GM12865 (cell line): ENCODE measurements at regions not wholly inside any gene's neighbourhood (a gene's known extent, or its start where the extent isn't known, plus 50 kb on each side); places are given as distances from the start of the nearest gene placed in this dataset.

Experiments used
- DNase-seq: peaks from one replicate; pipeline ENCODE4 v3.0.0; 2010; ENCODE audit warnings: low read depth
- H3K4me3 ChIP-seq: 2 replicates; pipeline ENCODE4 v1.5.1; 2011; ENCODE audit warnings: mild to moderate bottlenecking, low read depth, low read length, control low read depth
- TF ChIP-seq, protein P1 (sequence below): IDR thresholded peaks from 2 replicates; pipeline ENCODE4 v1.5.1; 2011; ENCODE audit warnings: low read length, control low read depth, low read depth, inconsistent platforms; ENCODE audit not compliant: insufficient read depth; ENCODE audit errors: missing control alignments

DNA sequence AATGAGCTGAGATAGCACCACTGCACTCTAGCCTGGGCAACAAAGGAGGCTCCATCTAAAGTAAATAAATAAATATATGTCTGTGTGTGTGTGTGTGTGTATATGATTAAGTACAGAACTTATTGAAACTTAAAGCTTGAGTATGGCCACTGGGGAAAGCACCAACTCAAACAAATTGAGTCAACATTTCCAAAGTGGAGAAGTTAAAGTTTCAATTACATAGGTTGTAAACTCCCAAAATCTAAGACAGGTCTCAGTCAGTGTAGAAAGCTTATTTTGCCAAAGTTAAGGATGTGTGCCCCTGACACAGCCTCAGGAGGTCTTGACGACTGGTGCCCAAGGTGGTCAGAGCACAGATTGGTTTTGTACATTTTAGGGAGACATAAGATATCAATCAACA, 458.9 kb upstream of the RGS18 start:
- no peak overlapping the region for H3K4me3 ChIP-seq
- TF ChIP-seq, protein P1, sequence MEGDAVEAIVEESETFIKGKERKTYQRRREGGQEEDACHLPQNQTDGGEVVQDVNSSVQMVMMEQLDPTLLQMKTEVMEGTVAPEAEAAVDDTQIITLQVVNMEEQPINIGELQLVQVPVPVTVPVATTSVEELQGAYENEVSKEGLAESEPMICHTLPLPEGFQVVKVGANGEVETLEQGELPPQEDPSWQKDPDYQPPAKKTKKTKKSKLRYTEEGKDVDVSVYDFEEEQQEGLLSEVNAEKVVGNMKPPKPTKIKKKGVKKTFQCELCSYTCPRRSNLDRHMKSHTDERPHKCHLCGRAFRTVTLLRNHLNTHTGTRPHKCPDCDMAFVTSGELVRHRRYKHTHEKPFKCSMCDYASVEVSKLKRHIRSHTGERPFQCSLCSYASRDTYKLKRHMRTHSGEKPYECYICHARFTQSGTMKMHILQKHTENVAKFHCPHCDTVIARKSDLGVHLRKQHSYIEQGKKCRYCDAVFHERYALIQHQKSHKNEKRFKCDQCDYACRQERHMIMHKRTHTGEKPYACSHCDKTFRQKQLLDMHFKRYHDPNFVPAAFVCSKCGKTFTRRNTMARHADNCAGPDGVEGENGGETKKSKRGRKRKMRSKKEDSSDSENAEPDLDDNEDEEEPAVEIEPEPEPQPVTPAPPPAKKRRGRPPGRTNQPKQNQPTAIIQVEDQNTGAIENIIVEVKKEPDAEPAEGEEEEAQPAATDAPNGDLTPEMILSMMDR, result no peak
- DNase-seq, result no peak

DNA sequence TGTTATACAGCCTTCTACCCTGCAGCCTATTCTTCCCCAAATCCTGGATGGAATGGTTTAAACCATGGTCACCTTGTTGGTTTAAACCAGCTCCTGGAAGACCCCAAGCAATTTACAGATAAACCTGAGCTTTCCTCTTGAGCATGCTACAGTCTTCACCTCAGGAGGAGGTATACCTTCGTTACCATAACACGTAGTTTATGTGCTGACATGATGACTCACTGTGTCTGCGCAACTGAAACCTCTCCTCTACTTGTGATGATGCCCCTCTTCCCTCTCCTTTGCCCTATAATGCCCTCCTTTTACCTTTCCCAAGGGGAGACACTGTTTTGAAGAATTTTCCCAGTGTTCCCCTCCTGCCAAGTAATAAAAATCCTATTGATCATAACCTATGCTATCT, 457.3 kb upstream of the RGS18 start:
- H3K4me3 ChIP-seq, result no peak overlapping the region
- DNase-seq, result no peak
- TF ChIP-seq, protein P1, result no peak

DNA sequence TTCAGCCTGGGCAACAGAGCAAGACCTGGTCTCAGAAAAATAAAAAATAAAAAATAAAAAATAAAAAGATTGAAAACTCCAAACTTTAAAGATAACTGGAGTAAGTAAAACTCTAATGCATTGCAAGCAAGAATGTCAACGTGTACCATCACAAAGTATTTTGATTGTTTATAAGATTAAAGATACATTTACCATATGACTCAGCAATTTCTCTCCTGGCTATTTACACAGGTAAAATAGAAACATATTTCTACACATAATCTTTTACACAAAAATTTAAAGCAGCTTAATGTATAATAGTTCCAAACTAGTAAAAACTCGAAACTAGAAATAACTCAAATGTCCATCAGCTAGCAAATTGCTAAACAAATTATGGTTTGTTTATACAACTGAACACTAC, 456.1 kb upstream of the RGS18 start:
- H3K4me3 ChIP-seq, result no peak overlapping the region
- DNase-seq, result no peak
- TF ChIP-seq, protein P1, result no peak

DNA sequence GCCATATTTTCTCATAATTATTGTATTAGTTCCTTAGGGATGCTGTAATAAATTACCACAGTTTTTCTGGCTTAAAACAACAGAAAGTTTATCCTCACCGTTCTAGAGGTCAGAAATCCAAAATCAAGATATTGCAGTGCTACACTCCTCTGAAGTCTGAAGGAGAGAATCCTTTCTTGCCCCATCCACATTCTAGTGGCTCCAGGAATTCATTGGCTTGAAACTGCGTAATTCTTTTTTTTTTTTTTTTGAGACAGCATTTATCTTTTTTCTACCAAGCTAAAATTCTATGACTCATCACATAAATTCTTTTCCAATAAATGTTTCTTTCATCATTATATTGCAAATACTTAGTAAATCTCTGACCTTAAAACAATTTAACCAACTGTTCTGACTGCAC, 451.0 kb upstream of the RGS18 start:
- no peak overlapping the region for H3K4me3 ChIP-seq
- no peak for DNase-seq
- TF ChIP-seq, protein P1, result no peak

DNA sequence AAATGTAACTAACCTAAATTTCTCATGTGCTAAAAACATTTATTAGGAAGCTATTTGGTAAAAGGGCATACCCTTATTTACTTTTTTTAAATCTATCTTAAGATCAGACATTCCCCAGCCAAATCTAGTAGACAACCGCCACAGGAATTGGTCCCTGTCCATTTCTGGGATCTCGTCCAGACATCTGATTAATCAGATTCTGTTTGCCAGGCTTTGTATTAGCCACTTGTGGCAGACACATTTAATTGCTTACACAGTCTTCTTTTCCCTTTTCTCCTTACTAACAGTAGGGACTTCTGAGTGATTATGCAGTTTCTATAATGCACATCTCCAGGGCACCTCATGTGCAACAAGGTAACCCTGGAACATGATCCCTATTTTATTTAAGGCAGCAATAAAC, 449.0 kb upstream of the RGS18 start:
- H3K4me3 ChIP-seq, result no peak overlapping the region
- no peak for DNase-seq
- TF ChIP-seq, protein P1, result no peak

DNA sequence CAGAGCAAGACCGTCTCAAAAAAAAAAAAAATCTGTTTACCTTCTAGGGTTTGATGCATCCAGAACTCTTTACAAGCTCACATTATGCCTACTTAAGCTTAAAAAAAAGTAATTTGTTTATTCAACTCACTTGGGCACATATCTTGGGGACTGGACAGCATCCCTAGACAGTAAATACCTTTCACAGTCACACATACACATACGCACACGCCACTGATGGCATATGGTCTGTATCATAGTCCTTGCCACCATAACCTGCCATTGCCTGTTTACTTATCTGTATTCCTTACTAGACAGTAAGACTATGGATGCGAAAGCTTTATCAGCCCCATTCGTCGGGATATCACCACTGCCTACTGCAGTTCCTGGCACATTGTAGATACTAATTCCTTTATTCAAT, 446.3 kb upstream of the RGS18 start:
- TF ChIP-seq, protein P1, result no peak
- no peak for DNase-seq
- H3K4me3 ChIP-seq, result no peak overlapping the region

DNA sequence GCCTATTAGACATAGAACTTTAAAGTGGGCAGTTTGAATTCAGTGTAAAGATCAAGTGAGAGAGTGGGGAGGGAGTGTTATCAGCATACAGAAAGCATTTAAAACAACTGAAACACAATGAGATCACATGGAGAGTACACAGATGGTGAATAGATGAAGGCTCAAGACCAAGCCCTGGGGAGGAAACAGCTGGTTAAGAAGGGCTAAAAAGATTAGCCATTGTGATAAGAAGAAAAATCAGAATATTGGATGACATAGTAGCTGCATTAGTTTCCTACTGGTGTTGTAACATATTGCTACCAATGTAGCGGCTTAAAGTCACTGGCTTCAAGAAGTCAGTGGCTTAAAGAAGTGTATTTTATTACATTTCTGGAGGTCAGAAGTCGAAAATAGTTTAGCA, 443.4 kb upstream of the RGS18 start:
- TF ChIP-seq, protein P1, result no peak
- DNase-seq, result no peak
- H3K4me3 ChIP-seq, result no peak overlapping the region
